ENCODE measurements at regions not wholly inside any gene's neighbourhood (a gene's known extent, or its start where the extent isn't known, plus 50 kb on each side); places are given as distances from the start of the nearest gene placed in this dataset.

DNA sequence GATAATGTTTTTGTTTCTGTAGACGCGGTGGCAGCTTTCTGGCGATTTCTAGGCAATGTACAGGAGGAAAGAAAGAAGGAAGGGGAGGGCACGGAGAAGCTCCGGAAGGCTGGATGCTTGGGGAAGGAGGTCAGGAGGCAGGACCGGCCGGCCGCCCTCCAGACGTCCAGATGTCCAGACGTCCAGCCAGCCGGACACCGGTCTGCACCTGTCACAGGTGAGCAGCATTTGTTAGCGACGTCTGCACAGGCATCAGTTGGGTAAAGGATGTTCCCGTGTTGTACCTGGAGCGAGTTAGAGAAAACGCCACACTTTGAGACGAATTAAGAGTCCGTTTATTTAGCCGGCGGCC lies 90.0 kb upstream of the PPP2R3B start:
- Histone ChIP-seq H3K36me3 (ENCODE audit: control insufficient read depth in 1 of 2, insufficient read depth in 2 of 2, low read length in 2 of 2) (no peaks in the 10 kb centered on the region), H3K9ac (ENCODE audit: low read depth in 1 of 2, low read length in 2 of 2) (no peak overlapping the region), H3K27ac (ENCODE audit: low read depth, low read length) (no peak overlapping the region), H3K9me3 (ENCODE audit: control insufficient read depth in 1 of 2, low read length in 2 of 2) (peaks cover 0 to 5% of the 10 kb centered on the region in 2 donors), H3K4me1 (ENCODE audit: control insufficient read depth in 1 of 2, insufficient read depth in 2 of 2, low read length in 2 of 2) (no peaks in the 10 kb centered on the region), H3K27me3 (ENCODE audit: control insufficient read depth in 1 of 2, insufficient read depth in 2 of 2, low read length in 2 of 2) (no peaks in the 10 kb centered on the region), H3K4me3 (ENCODE audit: low read depth in 1 of 2, low read length in 2 of 2) (no peak overlapping the region)

DNA sequence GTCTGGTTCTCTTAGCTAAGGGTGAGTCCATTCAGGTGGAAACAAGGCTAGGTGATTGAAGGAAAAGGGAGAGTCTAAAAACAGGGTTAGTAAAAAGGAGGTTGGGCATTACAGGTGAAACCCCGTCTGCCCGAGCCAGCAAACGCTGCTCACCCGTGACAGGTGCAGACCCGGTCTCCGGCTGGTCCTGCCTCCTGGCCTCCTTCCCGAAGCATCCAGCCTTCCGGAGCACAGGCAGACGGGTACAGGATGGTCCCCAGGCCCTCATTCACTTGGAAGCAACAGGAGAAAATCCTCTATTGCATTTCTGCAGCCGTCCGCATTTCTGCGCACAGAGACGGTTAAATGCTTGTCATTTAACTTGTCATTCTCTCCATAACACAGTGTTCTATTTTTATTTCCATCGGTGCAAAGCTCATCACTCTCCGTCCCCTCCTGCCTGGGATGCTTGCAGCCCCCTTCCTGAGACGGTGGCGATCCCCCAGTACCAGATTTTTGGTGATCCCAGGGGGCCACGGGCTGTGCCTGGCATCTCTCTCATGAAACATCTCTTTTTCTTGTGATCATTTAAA lies 90.8 kb upstream of the PPP2R3B start:
- Histone ChIP-seq H3K27me3 (ENCODE audit: control insufficient read depth in 1 of 2, insufficient read depth in 2 of 2, low read length in 2 of 2) (no peaks in the 10 kb centered on the region), H3K27ac (ENCODE audit: low read depth, low read length) (no peak overlapping the region), H3K4me3 (ENCODE audit: low read depth in 1 of 2, low read length in 2 of 2) (no peak overlapping the region)

DNA sequence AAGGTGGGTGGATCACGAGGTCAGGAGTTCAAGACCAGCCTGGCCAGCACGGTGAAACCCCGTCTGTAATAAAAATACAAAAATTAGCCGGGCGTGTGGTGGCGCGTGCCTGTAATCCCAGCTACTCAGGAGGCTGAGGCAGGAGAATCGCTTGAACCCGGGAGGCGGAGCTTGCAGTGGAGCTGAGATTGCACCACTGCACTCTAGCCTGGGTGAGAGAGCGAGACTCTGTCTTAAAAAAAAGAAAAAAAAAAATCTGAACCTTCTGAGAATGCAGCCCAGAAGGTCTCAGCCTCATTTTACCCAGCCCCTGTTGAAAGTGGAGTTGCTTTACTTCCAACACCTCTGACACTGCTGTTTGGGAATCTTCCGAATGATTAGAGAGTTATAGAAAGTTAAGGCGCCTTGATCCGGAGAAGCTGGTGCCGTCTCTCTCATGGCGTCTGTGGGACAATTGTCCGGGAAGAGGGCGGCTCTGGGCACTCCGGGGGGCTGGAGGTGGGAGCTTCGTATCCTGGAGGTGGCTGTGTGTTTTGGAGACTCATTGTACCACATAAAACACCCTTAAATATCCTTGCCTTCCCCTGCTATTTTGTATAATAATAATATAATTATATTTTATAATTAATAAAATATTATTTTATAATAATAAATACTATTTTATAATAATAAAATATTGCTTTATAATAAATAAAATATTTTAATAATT lies 92.7 kb upstream of the PPP2R3B start:
- H3K36me3 ChIP-seq (ENCODE audit: control insufficient read depth in 1 of 2, insufficient read depth in 2 of 2, low read length in 2 of 2): no peaks in the 10 kb centered on the region
- no peak overlapping the region for H3K9ac ChIP-seq (ENCODE audit: low read depth in 1 of 2, low read length in 2 of 2)
- no peak overlapping the region for H3K4me3 ChIP-seq (ENCODE audit: low read depth in 1 of 2, low read length in 2 of 2)
- peaks cover 0 to 5% of the 10 kb centered on the region in 2 donors for H3K9me3 ChIP-seq (ENCODE audit: control insufficient read depth in 1 of 2, low read length in 2 of 2)
- H3K27ac ChIP-seq (ENCODE audit: low read depth, low read length): no peak overlapping the region
- H3K4me1 ChIP-seq (ENCODE audit: control insufficient read depth in 1 of 2, insufficient read depth in 2 of 2, low read length in 2 of 2): no peaks in the 10 kb centered on the region
- no peaks in the 10 kb centered on the region for H3K27me3 ChIP-seq (ENCODE audit: control insufficient read depth in 1 of 2, insufficient read depth in 2 of 2, low read length in 2 of 2)

More for the DNA sequence above, 90.8 kb upstream of the PPP2R3B start:
- peaks cover 0 to 5% of the 10 kb centered on the region in 2 donors for H3K9me3 ChIP-seq (ENCODE audit: control insufficient read depth in 1 of 2, low read length in 2 of 2)
- no peaks in the 10 kb centered on the region for H3K4me1 ChIP-seq (ENCODE audit: control insufficient read depth in 1 of 2, insufficient read depth in 2 of 2, low read length in 2 of 2)
- H3K9ac ChIP-seq (ENCODE audit: low read depth in 1 of 2, low read length in 2 of 2): no peak overlapping the region
- no peaks in the 10 kb centered on the region for H3K36me3 ChIP-seq (ENCODE audit: control insufficient read depth in 1 of 2, insufficient read depth in 2 of 2, low read length in 2 of 2)

DNA sequence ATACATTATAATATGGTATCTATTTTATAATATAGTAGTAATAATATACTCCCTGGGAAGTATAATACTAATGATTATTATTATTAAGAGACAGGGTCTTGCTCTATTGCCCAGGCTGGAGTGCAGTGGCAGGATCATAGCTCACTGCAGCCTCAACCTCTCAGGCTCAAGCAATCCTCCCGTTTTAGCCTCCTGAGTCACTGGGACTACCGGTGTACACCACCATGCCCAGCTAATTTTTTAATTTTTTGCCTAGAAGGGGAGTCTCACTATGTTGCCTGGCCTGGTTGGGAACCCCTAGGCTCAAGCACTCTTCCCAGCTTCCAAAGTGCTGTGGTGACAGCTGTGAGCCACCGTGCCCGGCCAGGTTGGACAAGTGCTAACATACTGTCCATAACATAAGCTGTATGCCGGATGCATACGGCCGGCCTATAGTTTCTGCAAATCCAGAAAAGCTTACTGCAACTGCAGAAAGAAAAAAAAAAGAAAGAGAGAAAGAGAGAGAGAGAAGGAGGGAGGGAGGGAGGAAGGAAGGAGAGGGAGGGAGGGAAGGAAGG lies 94.2 kb upstream of the PPP2R3B start:
- Histone ChIP-seq H3K9me3 (ENCODE audit: control insufficient read depth in 1 of 2, low read length in 2 of 2) (peaks cover 0 to 9% of the 10 kb centered on the region in 2 donors), H3K27me3 (ENCODE audit: control insufficient read depth in 1 of 2, insufficient read depth in 2 of 2, low read length in 2 of 2) (no peaks in the 10 kb centered on the region), H3K4me1 (ENCODE audit: control insufficient read depth in 1 of 2, insufficient read depth in 2 of 2, low read length in 2 of 2) (no peaks in the 10 kb centered on the region), H3K9ac (ENCODE audit: low read depth in 1 of 2, low read length in 2 of 2) (no peak overlapping the region), H3K4me3 (ENCODE audit: low read depth in 1 of 2, low read length in 2 of 2) (no peak overlapping the region), H3K27ac (ENCODE audit: low read depth, low read length) (no peak overlapping the region), H3K36me3 (ENCODE audit: control insufficient read depth in 1 of 2, insufficient read depth in 2 of 2, low read length in 2 of 2) (no peaks in the 10 kb centered on the region)

DNA sequence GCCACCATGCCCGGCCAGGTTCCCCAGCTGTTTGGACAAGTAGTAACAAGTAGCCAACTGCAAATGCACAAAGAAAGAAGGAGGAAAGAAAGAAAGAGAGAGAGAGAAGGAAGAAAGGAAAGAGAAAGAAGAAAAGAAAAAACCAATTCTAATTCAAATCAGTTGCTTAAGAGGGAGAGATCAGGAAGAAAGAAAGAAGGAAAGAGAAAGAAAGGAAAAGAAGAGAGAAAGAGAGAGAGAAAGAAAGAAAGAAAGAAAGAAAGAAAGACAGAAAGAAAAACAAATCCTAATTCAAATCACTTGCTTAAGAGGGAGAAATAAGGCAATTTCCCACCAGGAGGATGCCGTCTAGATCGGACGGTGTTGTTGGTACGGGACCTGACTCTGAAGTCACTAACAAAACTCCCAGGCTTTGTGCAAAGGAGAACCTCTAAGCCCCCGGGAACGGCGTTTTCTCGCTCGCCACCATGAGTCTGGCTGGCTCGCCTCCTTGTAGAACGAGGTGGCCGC lies 95.5 kb upstream of the PPP2R3B start:
- Histone ChIP-seq H3K4me1 (ENCODE audit: control insufficient read depth in 1 of 2, insufficient read depth in 2 of 2, low read length in 2 of 2) (no peaks in the 10 kb centered on the region), H3K36me3 (ENCODE audit: control insufficient read depth in 1 of 2, insufficient read depth in 2 of 2, low read length in 2 of 2) (no peaks in the 10 kb centered on the region), H3K27ac (ENCODE audit: low read depth, low read length) (no peak overlapping the region), H3K27me3 (ENCODE audit: control insufficient read depth in 1 of 2, insufficient read depth in 2 of 2, low read length in 2 of 2) (no peaks in the 10 kb centered on the region), H3K4me3 (ENCODE audit: low read depth in 1 of 2, low read length in 2 of 2) (no peak overlapping the region), H3K9me3 (ENCODE audit: control insufficient read depth in 1 of 2, low read length in 2 of 2) (peaks cover 0 to 8% of the 10 kb centered on the region in 2 donors), H3K9ac (ENCODE audit: low read depth in 1 of 2, low read length in 2 of 2) (no peak overlapping the region)

DNA sequence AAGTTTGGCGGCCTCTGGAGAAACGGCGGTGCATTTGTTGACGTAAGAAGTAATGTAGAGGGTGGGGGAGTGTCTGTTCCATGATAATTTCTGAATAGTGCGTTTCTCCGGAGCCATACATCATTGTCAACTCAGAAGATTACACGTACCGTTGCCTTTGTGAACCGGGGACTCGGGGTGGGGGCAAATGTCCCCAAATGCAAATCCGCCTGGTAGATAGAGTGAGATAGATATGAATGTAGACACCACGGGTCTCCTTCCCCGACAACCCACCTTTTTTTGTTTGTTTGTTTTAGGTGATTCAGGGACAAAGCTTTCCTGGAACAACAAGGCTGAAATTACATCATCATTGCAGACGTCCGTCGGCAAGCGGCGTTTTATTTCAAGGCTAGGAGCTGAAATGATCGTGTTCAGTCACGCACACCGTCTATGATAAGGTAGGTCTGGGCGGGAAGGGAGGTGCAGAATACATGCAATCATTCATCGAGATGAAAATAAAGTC lies 96.0 kb upstream of the PPP2R3B start:
- Histone ChIP-seq H3K4me1 (ENCODE audit: control insufficient read depth in 1 of 2, insufficient read depth in 2 of 2, low read length in 2 of 2) (no peaks in the 10 kb centered on the region), H3K36me3 (ENCODE audit: control insufficient read depth in 1 of 2, insufficient read depth in 2 of 2, low read length in 2 of 2) (no peaks in the 10 kb centered on the region), H3K27me3 (ENCODE audit: control insufficient read depth in 1 of 2, insufficient read depth in 2 of 2, low read length in 2 of 2) (no peaks in the 10 kb centered on the region), H3K4me3 (ENCODE audit: low read depth in 1 of 2, low read length in 2 of 2) (no peak overlapping the region), H3K27ac (ENCODE audit: low read depth, low read length) (no peak overlapping the region), H3K9ac (ENCODE audit: low read depth in 1 of 2, low read length in 2 of 2) (no peak overlapping the region), H3K9me3 (ENCODE audit: control insufficient read depth in 1 of 2, low read length in 2 of 2) (peaks cover 0 to 4% of the 10 kb centered on the region in 2 donors)

DNA sequence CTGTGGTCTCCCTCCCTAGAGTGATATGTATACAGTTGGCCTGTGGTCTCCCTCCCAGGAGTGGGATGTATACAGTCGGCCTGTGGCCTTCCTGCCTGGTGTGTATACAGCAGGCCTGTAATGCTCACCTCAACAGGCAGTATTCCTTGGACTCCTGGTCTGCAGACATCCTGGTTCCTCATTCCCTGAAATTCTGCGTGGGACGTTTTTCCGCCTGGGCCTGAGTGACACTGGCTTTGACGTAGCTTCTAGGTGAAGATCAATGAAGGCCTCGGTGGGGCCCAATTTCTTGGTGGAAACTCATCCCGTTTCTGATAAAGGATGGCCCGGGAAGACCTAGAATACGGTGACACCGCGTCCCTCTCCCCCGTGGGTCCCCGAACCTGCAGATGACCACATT lies 98.7 kb upstream of the PPP2R3B start:
- Histone ChIP-seq H3K9ac (ENCODE audit: low read depth in 1 of 2, low read length in 2 of 2) (no peak overlapping the region), H3K9me3 (ENCODE audit: control insufficient read depth in 1 of 2, low read length in 2 of 2) (peaks cover 0 to 4% of the 10 kb centered on the region in 2 donors), H3K4me1 (ENCODE audit: control insufficient read depth in 1 of 2, insufficient read depth in 2 of 2, low read length in 2 of 2) (no peaks in the 10 kb centered on the region), H3K36me3 (ENCODE audit: control insufficient read depth in 1 of 2, insufficient read depth in 2 of 2, low read length in 2 of 2) (no peaks in the 10 kb centered on the region), H3K27me3 (ENCODE audit: control insufficient read depth in 1 of 2, insufficient read depth in 2 of 2, low read length in 2 of 2) (no peaks in the 10 kb centered on the region), H3K4me3 (ENCODE audit: low read depth in 1 of 2, low read length in 2 of 2) (no peak overlapping the region), H3K27ac (ENCODE audit: low read depth, low read length) (no peak overlapping the region)

DNA sequence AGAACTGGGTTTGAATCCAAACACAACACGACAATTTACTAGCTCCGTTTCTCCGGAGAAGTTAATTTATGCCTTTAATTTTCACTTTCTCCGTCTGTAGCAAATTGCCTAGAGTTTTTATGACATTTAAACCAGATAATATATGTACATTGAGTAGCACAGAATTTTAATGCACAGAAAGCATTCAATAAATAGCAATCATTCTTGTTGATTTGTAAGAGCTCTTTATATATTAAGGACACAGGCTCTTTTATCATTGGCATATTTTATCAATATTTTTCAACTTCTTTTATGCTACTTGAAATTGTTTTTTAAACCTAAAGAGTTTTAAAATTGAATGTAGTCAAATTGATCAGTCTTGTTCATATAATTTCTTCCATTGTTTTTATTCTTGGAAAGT lies 99.6 kb upstream of the PPP2R3B start:
- Histone ChIP-seq H3K9ac (ENCODE audit: low read depth in 1 of 2, low read length in 2 of 2) (no peak overlapping the region), H3K4me1 (ENCODE audit: control insufficient read depth in 1 of 2, insufficient read depth in 2 of 2, low read length in 2 of 2) (no peaks in the 10 kb centered on the region), H3K27ac (ENCODE audit: low read depth, low read length) (no peak overlapping the region), H3K9me3 (ENCODE audit: control insufficient read depth in 1 of 2, low read length in 2 of 2) (peaks cover 0 to 4% of the 10 kb centered on the region in 2 donors), H3K36me3 (ENCODE audit: control insufficient read depth in 1 of 2, insufficient read depth in 2 of 2, low read length in 2 of 2) (no peaks in the 10 kb centered on the region), H3K4me3 (ENCODE audit: low read depth in 1 of 2, low read length in 2 of 2) (no peak overlapping the region), H3K27me3 (ENCODE audit: control insufficient read depth in 1 of 2, insufficient read depth in 2 of 2, low read length in 2 of 2) (no peaks in the 10 kb centered on the region)

DNA sequence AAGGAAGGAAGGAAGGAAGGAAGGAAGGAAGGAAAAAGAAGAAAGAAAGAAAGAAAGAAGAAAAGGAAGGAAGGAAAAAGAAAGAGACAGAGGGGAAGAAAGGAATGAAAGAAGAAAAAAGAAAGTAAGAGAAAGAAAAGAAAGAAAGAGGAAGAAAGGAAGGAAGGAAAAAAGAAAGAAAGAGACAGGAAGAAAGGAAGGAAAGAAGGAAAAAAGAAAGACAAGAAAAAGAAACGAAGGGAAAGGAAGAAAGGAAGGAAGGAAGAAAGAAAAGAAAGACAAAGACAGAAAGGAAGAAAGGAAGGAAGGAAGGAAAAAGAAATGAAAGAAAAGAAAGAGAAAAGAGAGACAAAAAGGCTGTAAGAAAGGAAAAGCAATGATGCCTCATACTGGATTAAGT lies 101.1 kb upstream of the PPP2R3B start:
- Histone ChIP-seq H3K27ac (ENCODE audit: low read depth, low read length) (no peak overlapping the region), H3K27me3 (ENCODE audit: control insufficient read depth in 1 of 2, insufficient read depth in 2 of 2, low read length in 2 of 2) (no peaks in the 10 kb centered on the region), H3K4me1 (ENCODE audit: control insufficient read depth in 1 of 2, insufficient read depth in 2 of 2, low read length in 2 of 2) (no peaks in the 10 kb centered on the region)

DNA sequence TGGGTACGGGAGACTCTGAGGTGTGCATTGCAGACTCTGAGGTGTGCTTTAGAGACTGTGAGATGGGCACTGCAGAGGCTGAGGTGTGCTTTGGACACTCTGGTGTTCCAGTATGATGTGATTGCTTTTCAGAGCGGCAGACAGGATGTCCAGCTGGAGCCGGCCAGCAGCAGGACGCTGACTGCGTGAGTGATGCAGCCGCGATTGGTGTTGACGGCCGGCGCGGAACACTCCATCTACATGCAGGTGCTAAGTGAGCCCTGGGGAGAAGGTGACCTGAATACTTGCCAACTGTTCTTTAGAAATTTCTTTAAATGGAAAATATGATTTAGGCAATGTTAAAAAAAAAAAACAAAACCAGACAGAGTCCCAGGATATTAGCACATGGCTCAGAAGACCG lies 103.1 kb upstream of the PPP2R3B start:
- no peaks in the 10 kb centered on the region for H3K36me3 ChIP-seq (ENCODE audit: control insufficient read depth in 1 of 2, insufficient read depth in 2 of 2, low read length in 2 of 2)
- no peaks in the 10 kb centered on the region for H3K4me1 ChIP-seq (ENCODE audit: control insufficient read depth in 1 of 2, insufficient read depth in 2 of 2, low read length in 2 of 2)
- H3K9me3 ChIP-seq (ENCODE audit: control insufficient read depth in 1 of 2, low read length in 2 of 2): peaks cover 0 to 9% of the 10 kb centered on the region in 2 donors
- no peak overlapping the region for H3K27ac ChIP-seq (ENCODE audit: low read depth, low read length)
- H3K4me3 ChIP-seq (ENCODE audit: low read depth in 1 of 2, low read length in 2 of 2): no peak overlapping the region
- no peaks in the 10 kb centered on the region for H3K27me3 ChIP-seq (ENCODE audit: control insufficient read depth in 1 of 2, insufficient read depth in 2 of 2, low read length in 2 of 2)
- H3K9ac ChIP-seq (ENCODE audit: low read depth in 1 of 2, low read length in 2 of 2): no peak overlapping the region

More for the DNA sequence above, 101.1 kb upstream of the PPP2R3B start:
- H3K9ac ChIP-seq (ENCODE audit: low read depth in 1 of 2, low read length in 2 of 2): no peak overlapping the region
- no peak overlapping the region for H3K4me3 ChIP-seq (ENCODE audit: low read depth in 1 of 2, low read length in 2 of 2)
- no peaks in the 10 kb centered on the region for H3K36me3 ChIP-seq (ENCODE audit: control insufficient read depth in 1 of 2, insufficient read depth in 2 of 2, low read length in 2 of 2)
- H3K9me3 ChIP-seq (ENCODE audit: control insufficient read depth in 1 of 2, low read length in 2 of 2): peaks cover 0 to 7% of the 10 kb centered on the region in 2 donors
